ENCODE measurements at regions not wholly inside any gene's neighbourhood (a gene's known extent, or its start where the extent isn't known, plus 50 kb on each side); places are given as distances from the start of the nearest gene placed in this dataset.
"Not testable (repeated sequence)": the region's sequence is repeated elsewhere in the genome, so short reads cannot be mapped to it uniquely, and the experiment has no call there.

DNA sequence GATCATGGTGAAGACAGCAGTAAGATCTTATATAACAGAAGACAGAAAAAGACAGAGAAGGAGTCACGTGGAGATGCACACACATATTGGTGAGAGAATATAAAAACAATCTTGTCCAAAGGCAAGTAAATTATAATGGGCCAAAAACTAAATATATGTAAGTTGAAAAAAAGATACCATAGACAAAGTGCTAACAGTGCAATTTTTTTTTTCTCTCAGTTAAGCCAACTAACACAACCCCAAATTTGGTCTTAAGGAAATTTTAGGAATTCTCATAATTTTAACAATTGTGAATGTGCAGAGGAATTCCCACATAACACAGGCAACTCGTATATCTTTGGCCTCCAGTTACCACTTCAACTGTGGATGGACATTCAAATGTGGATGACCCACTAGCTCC is 432.2 kb downstream of the SOX2 start:
- DNase-seq: no peak

- DNase-seq: no peak
Observed at GRCh38 chr3:182148360-182148759, 436.6 kb downstream of the SOX2 start.

DNA sequence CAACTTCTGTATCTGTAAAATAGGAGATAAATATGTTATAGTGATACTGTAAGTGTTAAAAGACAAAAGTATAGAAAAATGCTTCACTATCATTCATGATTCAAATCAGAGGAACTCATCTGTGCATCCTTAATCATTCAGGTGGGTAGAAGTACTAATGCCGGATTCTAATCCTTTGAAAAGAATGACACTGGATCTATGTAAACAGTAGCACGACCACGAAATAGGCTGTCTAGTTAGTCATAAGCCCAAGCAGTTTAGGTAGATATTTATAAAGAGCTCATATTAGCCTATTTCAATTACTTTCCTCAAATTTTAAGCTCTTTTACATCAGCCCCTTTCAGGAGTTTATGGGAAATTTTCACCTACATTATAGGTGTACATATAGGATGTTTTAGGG is 437.9 kb downstream of the SOX2 start:
- no peak for DNase-seq

DNA sequence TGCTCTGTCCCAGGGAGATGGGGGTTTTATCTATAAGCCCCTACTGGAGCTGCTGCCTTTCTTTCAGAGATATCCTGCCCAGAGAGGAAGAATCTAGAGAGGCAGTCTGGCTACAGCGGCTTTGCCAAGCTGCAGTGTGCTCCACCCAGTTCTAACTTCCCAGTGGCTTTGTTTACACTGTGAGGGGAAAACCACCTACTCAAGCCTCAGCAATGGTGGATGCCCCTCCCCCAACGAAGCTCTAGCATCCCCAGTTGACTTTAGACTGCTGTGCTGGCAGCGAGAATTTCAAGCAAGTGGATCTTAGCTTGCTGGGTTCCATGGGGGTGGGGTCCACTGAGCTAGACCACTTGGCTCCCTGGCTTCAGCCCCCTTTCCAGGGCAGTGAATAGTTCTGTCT is 444.6 kb downstream of the SOX2 start:
- DNase-seq: not testable (repeated sequence)

GRCh38 chr3:182165234-182165633 is 453.5 kb downstream of the SOX2 start:
- DNase-seq: no peak

GRCh38 chr3:182172534-182172933 is 460.8 kb downstream of the SOX2 start:
- no peak for DNase-seq

GRCh38 chr3:182178488-182179200 is 466.9 kb downstream of the SOX2 start:
- no peak for DNase-seq

DNA sequence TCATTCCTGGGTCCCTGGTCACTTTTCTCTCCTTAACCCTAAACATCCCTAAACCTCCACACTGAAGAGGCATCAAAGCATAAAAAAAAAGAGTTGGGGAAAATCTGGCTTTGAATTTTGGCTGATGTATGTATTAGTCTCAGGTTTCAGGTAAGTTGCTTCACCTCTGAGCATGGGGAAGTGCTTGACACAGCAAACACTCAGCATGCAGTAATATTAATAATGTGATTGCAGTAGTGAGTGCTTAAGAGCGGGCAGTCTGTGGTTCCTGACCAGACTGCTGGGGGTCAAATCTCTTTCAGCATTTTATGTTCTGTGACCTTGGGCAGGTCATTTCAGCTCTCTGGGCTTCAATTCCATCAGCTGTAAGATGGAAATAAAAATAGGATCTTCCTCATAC is 467.9 kb downstream of the SOX2 start:
- no peak for DNase-seq

DNA sequence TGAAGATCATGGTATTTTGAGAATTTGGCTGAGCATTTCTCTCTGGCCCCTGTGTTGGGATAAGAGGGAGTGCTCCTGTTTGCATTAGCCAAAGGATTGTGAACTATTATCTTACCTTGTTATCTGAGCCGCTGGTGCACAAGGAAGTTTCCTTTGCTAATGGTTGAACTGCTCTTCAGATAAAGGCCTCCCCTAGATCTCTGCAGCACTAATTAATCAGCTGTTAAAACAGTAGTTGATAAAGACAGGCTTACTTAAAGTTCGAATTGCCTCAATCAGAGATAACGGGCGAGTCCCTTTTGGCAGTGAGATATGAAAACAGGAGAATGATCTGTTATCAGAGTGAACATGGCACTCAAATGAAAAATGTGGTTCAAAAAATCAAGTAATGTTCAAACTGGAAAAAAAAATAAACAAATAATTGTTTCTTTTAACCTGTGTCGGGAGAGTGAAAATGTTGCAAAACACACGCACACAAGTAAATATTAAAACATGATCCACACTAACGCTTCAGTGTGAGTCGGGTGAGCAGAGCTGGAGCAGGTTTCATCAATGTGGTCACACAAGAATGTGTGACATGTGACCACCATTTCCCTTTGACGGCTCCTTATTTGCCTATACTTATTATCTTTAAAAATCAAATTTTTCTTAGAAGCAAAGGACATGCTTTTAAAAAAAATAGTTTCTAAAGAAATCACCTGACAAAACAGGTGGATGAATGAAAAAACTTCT is 469.1 kb downstream of the SOX2 start:
- DNase-seq: no peak

DNA sequence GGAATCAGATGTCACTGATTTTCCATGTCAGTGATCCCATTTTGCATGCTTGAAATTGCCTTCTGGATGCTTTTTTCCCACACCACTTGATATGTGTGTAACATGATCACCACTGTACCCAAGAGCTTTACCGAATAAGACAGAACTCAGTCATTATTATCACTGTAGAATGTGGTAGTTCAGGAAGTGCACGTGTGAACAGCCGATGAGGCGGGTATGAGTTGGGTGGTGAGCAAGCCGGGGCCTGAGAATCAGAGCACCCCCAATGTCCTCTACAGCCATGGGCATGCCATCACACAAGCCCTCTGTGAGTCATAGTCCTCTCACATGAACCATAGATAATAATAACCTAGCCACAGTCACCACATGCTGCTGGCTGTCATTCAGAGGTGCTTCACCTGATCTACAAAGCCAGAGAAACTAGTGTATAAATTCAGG is 470.8 kb downstream of the SOX2 start:
- DNase-seq: no peak

GRCh38 chr3:182183716-182184430 is 472.1 kb downstream of the SOX2 start:
- DNase-seq: no peak

DNA sequence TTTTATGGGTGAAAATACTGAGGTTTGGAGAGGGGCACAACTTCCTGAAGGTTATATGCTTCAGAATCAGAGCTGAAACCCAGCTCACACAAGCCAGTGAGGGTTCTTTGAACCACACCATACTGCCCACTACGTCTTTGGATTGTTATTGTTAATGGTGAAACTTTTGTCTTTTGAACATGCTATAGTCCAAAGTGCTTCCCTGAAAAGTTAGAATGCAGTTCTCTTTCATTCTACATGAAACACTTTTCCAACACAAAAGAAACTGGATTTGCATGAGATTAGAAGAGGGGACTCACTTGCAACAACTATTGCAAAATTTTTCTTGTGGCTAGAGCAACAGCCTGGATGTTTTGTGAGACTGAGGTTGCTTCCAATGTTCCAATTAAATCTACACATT is 473.6 kb downstream of the SOX2 start:
- DNase-seq: no peak

GRCh38 chr3:182190056-182190455 is 478.3 kb downstream of the SOX2 start:
- no peak for DNase-seq

GRCh38 chr3:182198345-182198744 is 486.6 kb downstream of the SOX2 start:
- no peak for DNase-seq

DNA sequence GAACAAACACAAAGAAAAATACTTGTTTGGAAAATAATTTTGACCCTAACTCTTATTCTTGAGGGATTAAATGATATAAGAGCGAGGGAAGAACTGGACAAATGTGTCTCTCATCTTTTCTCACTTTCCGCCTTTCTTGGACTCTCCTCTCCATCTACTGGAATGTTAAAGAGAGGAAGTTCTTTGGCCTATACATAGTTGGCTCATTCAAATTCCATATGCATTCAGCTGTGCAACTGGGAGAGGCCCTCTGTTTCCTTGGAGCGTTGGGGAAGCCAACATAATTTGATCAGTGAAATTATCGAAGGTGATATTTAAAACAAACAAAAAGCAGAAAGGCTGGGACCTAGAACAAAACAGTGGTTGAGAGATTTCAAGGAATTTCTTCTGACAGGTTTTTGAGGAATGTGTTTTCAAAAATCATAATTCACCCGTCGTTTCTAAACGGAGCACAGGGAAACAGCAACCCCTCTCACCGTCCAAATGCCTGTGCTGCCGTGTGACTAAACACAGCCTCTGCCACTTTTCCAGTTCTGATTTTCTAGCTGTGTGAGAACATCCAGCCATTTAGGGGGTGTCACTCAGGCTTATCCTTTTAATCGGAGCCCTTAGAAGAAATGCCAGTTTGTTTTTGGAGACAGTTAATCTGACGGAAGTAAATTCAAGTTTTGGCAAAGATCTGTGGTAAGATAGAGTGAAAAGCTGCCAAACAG is 489.9 kb downstream of the SOX2 start:
- no peak for DNase-seq

- DNase-seq: no peak
Observed at GRCh38 chr3:182212479-182213076, 500.9 kb downstream of the SOX2 start.

DNA sequence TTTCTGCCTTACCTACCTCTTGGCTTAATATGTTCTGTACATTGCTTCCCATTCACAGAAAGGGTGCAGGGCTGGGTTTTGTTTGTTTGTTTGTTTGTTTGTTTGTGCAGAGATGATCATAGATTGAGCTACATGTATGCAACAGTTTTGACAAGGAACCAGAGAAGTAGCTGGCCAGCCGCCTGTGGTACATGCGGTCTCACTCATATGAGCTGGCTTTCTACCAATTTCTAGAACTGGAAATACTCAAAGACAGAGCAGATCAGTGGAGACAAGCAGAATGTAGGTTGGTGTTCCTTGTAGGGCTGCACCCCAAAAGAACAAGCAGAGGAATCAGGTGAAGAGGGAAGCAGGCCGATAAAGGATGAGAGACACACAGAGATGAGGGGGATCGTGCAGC is 502.7 kb downstream of the SOX2 start:
- DNase-seq: no peak

DNA sequence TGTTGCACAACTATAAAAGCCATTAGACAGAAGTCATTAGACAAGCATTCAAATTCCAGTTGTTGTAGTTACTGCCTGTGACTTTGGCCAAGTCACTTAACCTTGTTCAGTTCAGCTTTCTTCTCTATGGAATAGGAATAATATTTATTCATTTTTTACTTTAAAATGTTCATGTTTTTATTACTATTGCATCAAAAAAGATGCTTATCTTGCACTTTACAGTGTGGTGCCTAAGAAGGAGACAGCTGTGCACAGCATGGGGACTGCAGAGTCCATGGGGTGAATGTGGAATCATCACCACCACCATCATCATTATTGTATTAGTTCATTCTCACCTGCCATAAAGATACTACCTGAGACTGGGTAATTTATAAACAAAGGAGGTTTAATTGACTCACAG is 504.2 kb downstream of the SOX2 start:
- no peak for DNase-seq

- no peak for DNase-seq
Observed at GRCh38 chr3:182216311-182216970, 504.7 kb downstream of the SOX2 start.

DNA sequence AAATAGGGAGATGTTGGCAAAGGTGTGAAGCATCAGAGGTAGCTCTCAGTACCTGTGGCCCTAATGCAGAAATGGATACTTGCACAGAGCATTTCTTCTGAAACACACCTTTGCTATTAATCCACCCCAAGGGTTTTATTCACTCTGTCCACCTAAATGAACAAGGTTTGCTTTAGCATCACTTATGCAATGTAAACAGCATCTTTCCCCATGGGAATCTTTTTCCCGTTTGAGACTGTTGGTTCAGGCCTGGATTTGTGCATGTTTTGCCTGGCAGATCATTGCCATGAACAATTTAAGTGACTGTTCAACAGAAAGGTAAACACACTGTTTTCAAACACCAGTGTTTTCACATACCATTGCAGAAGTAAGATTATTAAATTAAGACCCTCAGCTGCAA is 508.3 kb downstream of the SOX2 start:
- no peak for DNase-seq

DNA sequence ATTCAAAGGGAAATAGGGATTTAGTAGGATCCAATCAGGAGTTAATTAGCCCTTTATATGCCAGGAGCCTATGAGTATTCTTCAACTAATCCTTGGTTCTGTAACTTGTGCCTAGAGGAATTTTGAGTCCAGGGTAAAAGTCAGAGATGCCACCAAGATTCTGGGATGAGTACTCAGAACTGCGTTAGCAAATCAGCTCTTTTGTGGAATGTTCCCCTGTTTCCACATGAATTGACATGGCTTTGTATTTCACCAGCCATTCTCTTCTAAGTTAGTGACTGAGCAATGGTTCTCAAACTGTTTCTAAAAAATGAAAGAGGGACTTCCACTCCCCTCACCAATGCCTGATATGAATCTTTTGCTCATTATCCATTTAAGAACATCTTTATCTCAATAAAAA is 508.7 kb downstream of the SOX2 start:
- no peak for DNase-seq

DNA sequence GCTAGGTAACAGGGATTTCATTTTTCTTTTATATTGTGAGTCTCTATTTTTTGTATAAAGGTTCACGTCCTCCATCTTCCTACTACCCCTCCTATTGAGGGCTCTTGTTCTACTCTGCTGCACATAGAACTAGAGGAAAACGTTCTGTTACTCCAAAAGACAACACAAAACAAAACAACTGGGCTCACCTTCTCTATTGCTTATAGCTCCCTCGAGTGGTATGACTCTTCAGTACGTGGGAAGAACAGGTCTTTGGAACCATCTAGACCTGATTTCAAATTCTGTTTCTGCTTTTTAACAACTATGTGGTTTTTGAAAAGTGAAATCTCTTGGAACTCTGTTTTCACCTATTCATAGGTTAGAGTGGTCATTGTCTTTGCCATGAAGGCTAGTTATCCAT is 515.3 kb downstream of the SOX2 start:
- no peak for DNase-seq

All from NCI-H1436 treated with DMSO at 0.1 percent for 48 hours (cell line).